ENCODE measurements at regions not wholly inside any gene's neighbourhood (a gene's known extent, or its start where the extent isn't known, plus 50 kb on each side); places are given as distances from the start of the nearest gene placed in this dataset.

DNA sequence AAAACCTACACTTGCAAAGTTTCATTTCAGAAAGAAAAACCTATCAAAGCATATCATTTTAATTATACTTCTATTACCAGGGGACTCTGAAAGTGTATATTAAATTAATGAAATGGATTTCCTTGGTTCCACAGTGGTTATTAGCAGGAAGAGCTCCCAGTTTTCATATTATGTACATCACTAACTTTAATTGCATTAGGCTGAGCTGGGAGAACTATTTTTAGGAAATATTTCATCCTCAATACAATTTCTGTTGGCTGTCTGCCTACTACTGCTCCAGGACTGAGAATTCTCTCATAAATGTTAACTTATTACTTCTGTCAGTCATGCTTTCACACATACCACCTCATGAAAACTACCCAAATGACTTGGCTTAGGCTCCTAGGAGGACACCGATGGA is 301.4 kb downstream of the CMPK2 start:
- in situ Hi-C loops (cut with MboI; ENCODE audit: low pct_unique_long_range_greater_than_20kb, low sequenced_read_pairs, unreplicated experiment): no loop called here
- TF ChIP-seq, protein P1, sequence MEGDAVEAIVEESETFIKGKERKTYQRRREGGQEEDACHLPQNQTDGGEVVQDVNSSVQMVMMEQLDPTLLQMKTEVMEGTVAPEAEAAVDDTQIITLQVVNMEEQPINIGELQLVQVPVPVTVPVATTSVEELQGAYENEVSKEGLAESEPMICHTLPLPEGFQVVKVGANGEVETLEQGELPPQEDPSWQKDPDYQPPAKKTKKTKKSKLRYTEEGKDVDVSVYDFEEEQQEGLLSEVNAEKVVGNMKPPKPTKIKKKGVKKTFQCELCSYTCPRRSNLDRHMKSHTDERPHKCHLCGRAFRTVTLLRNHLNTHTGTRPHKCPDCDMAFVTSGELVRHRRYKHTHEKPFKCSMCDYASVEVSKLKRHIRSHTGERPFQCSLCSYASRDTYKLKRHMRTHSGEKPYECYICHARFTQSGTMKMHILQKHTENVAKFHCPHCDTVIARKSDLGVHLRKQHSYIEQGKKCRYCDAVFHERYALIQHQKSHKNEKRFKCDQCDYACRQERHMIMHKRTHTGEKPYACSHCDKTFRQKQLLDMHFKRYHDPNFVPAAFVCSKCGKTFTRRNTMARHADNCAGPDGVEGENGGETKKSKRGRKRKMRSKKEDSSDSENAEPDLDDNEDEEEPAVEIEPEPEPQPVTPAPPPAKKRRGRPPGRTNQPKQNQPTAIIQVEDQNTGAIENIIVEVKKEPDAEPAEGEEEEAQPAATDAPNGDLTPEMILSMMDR (IDR thresholded peaks at IDR 0.05; ENCODE audit: extremely low read depth, insufficient read depth, missing control alignments): no peak
- DNase-seq (ENCODE audit: low spot score): no peak

DNA sequence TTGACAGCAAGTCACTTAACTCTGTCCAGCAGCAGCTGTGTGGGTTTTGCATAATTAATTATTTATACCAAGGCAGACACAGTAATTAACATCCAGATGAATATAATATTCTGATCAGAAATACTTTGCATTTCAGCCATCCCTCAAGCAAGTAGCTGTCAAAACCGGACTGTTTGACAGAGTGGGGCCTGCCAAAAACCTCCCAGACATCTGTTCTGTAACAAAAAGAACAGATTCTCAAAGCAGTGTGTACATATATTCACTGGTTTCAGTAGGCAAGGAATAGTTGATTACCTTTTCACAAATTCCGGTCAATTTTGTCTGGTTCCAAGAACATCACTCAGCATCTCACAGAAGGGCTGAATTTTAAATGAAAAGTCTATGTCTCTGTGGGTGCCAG is 291.6 kb downstream of the CMPK2 start:
- in situ Hi-C loops (cut with MboI; ENCODE audit: low pct_unique_long_range_greater_than_20kb, low sequenced_read_pairs, unreplicated experiment): no loop called here
- TF ChIP-seq, protein P1 (IDR thresholded peaks at IDR 0.05; ENCODE audit: extremely low read depth, insufficient read depth, missing control alignments): no peak
- DNase-seq (ENCODE audit: low spot score): no peak

DNA sequence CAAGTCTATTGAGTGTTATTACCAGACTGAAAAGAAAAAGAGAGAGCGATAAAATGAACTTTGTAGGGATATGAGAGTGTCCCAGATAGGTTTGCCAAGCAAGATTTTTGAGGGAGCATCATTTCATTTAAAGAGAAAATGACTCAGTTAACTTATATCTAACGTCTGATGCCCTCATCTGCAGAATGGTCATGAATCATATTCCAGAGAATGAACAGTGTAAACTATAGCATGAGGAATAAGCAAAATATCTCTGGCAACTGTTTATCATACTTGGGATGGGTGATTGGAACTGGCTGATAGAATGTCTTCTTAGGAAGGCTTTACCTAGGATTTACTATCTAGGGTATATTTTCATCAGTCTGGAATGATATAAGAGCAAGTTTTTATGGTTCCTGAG is 289.4 kb downstream of the CMPK2 start:
- TF ChIP-seq, protein P1 (IDR thresholded peaks at IDR 0.05; ENCODE audit: extremely low read depth, insufficient read depth, missing control alignments): no peak
- DNase-seq (ENCODE audit: low spot score): no peak
- in situ Hi-C loops (cut with MboI; ENCODE audit: low pct_unique_long_range_greater_than_20kb, low sequenced_read_pairs, unreplicated experiment): no loop called here

DNA sequence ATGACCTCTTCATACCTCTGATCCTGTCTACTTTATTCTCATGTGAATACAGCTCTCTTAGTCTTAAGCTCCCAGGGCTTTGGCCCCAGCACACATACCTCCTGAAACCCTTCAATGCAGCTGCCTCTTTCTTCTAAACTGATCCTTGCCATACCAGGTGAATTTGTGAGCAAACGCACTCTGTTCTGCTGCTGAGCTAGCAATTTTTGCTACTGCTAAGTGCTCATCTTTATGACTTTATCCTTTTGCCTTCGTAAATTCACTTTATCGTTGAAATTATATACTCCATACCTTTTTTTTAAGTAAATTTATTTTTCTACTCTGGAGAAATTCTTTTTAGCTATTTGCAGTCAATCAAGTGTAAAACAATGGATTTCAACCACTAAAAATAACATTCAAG is 287.7 kb downstream of the CMPK2 start:
- no peak for DNase-seq (ENCODE audit: low spot score)
- TF ChIP-seq, protein P1 (IDR thresholded peaks at IDR 0.05; ENCODE audit: extremely low read depth, insufficient read depth, missing control alignments): no peak
- in situ Hi-C loops (cut with MboI; ENCODE audit: low pct_unique_long_range_greater_than_20kb, low sequenced_read_pairs, unreplicated experiment): no loop called here

DNA sequence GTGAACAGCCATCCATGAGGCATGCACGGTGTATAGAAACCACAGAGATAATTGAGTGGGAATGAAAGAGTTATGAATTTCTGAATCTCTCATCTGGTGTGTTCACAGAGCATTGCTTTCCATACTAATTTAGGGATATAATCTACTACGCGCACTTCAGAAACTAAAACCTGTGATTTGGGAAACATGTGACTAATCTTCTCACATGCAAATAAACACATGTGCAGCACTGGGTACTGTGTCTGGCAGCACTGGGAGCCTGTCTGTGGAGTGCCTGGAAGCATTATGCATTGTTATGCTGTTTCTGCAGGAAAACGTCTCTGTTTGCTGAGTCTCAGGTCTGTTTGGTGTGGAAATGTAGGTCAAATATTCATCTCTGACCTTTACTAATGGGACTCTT is 287.3 kb downstream of the CMPK2 start:
- TF ChIP-seq, protein P1 (IDR thresholded peaks at IDR 0.05; ENCODE audit: extremely low read depth, insufficient read depth, missing control alignments): no peak
- in situ Hi-C loops (cut with MboI; ENCODE audit: low pct_unique_long_range_greater_than_20kb, low sequenced_read_pairs, unreplicated experiment): no loop called here
- no peak for DNase-seq (ENCODE audit: low spot score)

DNA sequence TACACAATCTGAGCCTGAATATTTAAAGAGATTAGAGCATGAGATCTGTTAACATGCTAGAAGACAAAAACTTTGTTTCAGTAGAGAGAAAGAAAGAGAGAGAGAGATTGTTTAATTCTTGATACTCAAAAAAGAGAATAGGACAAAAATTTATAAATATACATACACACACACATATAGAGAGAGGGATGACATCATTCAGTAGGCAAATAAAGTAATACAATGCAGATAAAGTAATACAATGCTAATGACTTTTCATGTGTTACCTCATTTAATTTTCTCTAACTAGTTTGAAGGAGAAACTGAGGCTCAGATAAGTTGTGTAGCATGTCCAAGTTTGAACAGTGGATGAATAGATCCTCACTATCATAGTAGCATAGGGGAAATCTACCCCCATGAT is 286.4 kb downstream of the CMPK2 start:
- in situ Hi-C loops (cut with MboI; ENCODE audit: low pct_unique_long_range_greater_than_20kb, low sequenced_read_pairs, unreplicated experiment): no loop called here
- TF ChIP-seq, protein P1 (IDR thresholded peaks at IDR 0.05; ENCODE audit: extremely low read depth, insufficient read depth, missing control alignments): no peak

DNA sequence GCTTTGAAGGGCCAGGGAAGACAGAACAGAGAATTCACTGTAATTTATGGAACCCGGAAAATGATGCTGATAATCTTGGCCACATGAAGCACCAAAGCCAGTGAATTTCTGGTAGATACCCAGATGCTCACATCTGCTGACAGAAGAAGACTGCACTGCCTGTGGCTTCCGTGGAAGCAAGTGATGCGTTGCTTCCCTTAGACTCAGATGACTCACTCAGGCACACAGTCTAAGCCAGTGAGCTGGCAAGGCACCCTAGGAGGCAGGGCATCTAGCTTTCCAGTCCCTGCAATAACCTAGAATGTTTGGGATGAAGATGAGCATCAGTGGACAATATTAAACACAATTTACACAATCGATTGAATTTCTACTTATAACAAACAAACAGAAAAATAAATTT is 284.7 kb downstream of the CMPK2 start:
- in situ Hi-C loops (cut with MboI; ENCODE audit: low pct_unique_long_range_greater_than_20kb, low sequenced_read_pairs, unreplicated experiment): no loop called here
- no peak for DNase-seq (ENCODE audit: low spot score)
- TF ChIP-seq, protein P1 (IDR thresholded peaks at IDR 0.05; ENCODE audit: extremely low read depth, insufficient read depth, missing control alignments): no peak

More for the DNA sequence above, 286.4 kb downstream of the CMPK2 start:
- DNase-seq (ENCODE audit: low spot score): no peak

Measured in GM13977 (cell line).